ENCODE measurements at regions not wholly inside any gene's neighbourhood (a gene's known extent, or its start where the extent isn't known, plus 50 kb on each side); places are given as distances from the start of the nearest gene placed in this dataset.
A peak's percentile ranks its signal among the peaks of the same experiment; 100 is the strongest.
"Not testable (repeated sequence)": the region's sequence is repeated elsewhere in the genome, so short reads cannot be mapped to it uniquely, and the experiment has no call there.

- Mint-ChIP-seq H3K27me3 (peaks cover 3% of the 10 kb centered on the region), H3K36me3 (no peaks in the 10 kb centered on the region), H3K9me3 (no peaks in the 10 kb centered on the region), H3K4me3 (peak overlapping the region; percentile 93), H3K4me1 (ENCODE audit: unreplicated experiment) (peaks cover 11% of the 10 kb centered on the region), H3K27ac (peak overlapping the region; percentile 78)
- peak; percentile 80 for DNase-seq (ENCODE audit: extremely low spot score, unreplicated experiment)
- no peak for TF ChIP-seq CTCF (conservative IDR thresholded peaks at IDR 0.05)
Measured at GRCh38 chr5:1633605-1634336, 110.0 kb upstream of the LPCAT1 start.

GRCh38 chr5:1631004-1631403 is 107.2 kb upstream of the LPCAT1 start:
- H3K36me3 Mint-ChIP-seq, H3K9me3 Mint-ChIP-seq, H3K27ac Mint-ChIP-seq, H3K27me3 Mint-ChIP-seq: not testable (repeated sequence)
- H3K4me3 Mint-ChIP-seq = peak overlapping the region; percentile 31
- peak; percentile 27 for DNase-seq (ENCODE audit: extremely low spot score, unreplicated experiment)
- H3K4me1 Mint-ChIP-seq (ENCODE audit: unreplicated experiment) = peaks cover 11% of the 10 kb centered on the region

- not testable (repeated sequence) for H3K27ac Mint-ChIP-seq; DNase-seq (ENCODE audit: extremely low spot score, unreplicated experiment); H3K4me3 Mint-ChIP-seq; H3K27me3 Mint-ChIP-seq; H3K4me1 Mint-ChIP-seq (ENCODE audit: unreplicated experiment)
- peaks cover 14% of the 10 kb centered on the region for H3K9me3 Mint-ChIP-seq
- peaks cover 35% of the 10 kb centered on the region for H3K36me3 Mint-ChIP-seq
Measured at GRCh38 chr5:1626397-1626796, 102.6 kb upstream of the LPCAT1 start.

GRCh38 chr5:1619531-1619930 is 95.8 kb upstream of the LPCAT1 start:
- H3K27me3 Mint-ChIP-seq; H3K27ac Mint-ChIP-seq; DNase-seq (ENCODE audit: extremely low spot score, unreplicated experiment); H3K4me3 Mint-ChIP-seq; H3K4me1 Mint-ChIP-seq (ENCODE audit: unreplicated experiment): not testable (repeated sequence)
- Mint-ChIP-seq H3K36me3 (peaks cover 30% of the 10 kb centered on the region), H3K9me3 (peaks cover 14% of the 10 kb centered on the region)

- DNase-seq (ENCODE audit: extremely low spot score, unreplicated experiment); H3K4me3 Mint-ChIP-seq; H3K27ac Mint-ChIP-seq; H3K9me3 Mint-ChIP-seq; H3K4me1 Mint-ChIP-seq (ENCODE audit: unreplicated experiment); H3K27me3 Mint-ChIP-seq: not testable (repeated sequence)
- H3K36me3 Mint-ChIP-seq = peaks cover 19% of the 10 kb centered on the region
Measured at GRCh38 chr5:1618296-1618865, 94.6 kb upstream of the LPCAT1 start.

- H3K36me3 Mint-ChIP-seq = peaks cover 25% of the 10 kb centered on the region
- H3K4me3 Mint-ChIP-seq, H3K27me3 Mint-ChIP-seq: not testable (repeated sequence)
Measured at GRCh38 chr5:1617236-1617755, 93.5 kb upstream of the LPCAT1 start.

GRCh38 chr5:1613515-1613914 is 89.8 kb upstream of the LPCAT1 start:
- not testable (repeated sequence) for H3K36me3 Mint-ChIP-seq; H3K27ac Mint-ChIP-seq; H3K9me3 Mint-ChIP-seq; H3K27me3 Mint-ChIP-seq; DNase-seq (ENCODE audit: extremely low spot score, unreplicated experiment); H3K4me3 Mint-ChIP-seq; H3K4me1 Mint-ChIP-seq (ENCODE audit: unreplicated experiment)

More at GRCh38 chr5:1617236-1617755, 93.5 kb upstream of the LPCAT1 start:
- not testable (repeated sequence) for H3K27ac Mint-ChIP-seq; H3K9me3 Mint-ChIP-seq; H3K4me1 Mint-ChIP-seq (ENCODE audit: unreplicated experiment); DNase-seq (ENCODE audit: extremely low spot score, unreplicated experiment)

GRCh38 chr5:1610526-1610925 is 86.8 kb upstream of the LPCAT1 start:
- DNase-seq (ENCODE audit: extremely low spot score, unreplicated experiment); H3K4me3 Mint-ChIP-seq; H3K27ac Mint-ChIP-seq; H3K27me3 Mint-ChIP-seq; H3K36me3 Mint-ChIP-seq; H3K9me3 Mint-ChIP-seq; H3K4me1 Mint-ChIP-seq (ENCODE audit: unreplicated experiment): not testable (repeated sequence)

GRCh38 chr5:1609111-1609510 is 85.4 kb upstream of the LPCAT1 start:
- not testable (repeated sequence) for H3K27ac Mint-ChIP-seq; DNase-seq (ENCODE audit: extremely low spot score, unreplicated experiment); H3K4me1 Mint-ChIP-seq (ENCODE audit: unreplicated experiment); H3K9me3 Mint-ChIP-seq; H3K36me3 Mint-ChIP-seq; H3K27me3 Mint-ChIP-seq; H3K4me3 Mint-ChIP-seq

GRCh38 chr5:1608336-1608735 is 84.6 kb upstream of the LPCAT1 start:
- DNase-seq (ENCODE audit: extremely low spot score, unreplicated experiment); H3K9me3 Mint-ChIP-seq; H3K27me3 Mint-ChIP-seq; H3K4me3 Mint-ChIP-seq; H3K36me3 Mint-ChIP-seq; H3K27ac Mint-ChIP-seq; H3K4me1 Mint-ChIP-seq (ENCODE audit: unreplicated experiment): not testable (repeated sequence)

GRCh38 chr5:1606951-1607350 is 83.2 kb upstream of the LPCAT1 start:
- H3K36me3 Mint-ChIP-seq; H3K27me3 Mint-ChIP-seq; H3K9me3 Mint-ChIP-seq; H3K4me1 Mint-ChIP-seq (ENCODE audit: unreplicated experiment); H3K4me3 Mint-ChIP-seq; H3K27ac Mint-ChIP-seq; DNase-seq (ENCODE audit: extremely low spot score, unreplicated experiment): not testable (repeated sequence)

- not testable (repeated sequence) for H3K27me3 Mint-ChIP-seq; H3K36me3 Mint-ChIP-seq; H3K4me3 Mint-ChIP-seq; H3K4me1 Mint-ChIP-seq (ENCODE audit: unreplicated experiment); H3K9me3 Mint-ChIP-seq; H3K27ac Mint-ChIP-seq; DNase-seq (ENCODE audit: extremely low spot score, unreplicated experiment)
Measured at GRCh38 chr5:1603916-1604315, 80.2 kb upstream of the LPCAT1 start.

All from type B pancreatic cell (in vitro differentiated cells).